Retinal pigment epithelial cell (primary cell): ENCODE measurements at regions not wholly inside any gene's neighbourhood (a gene's known extent, or its start where the extent isn't known, plus 50 kb on each side); places are given as distances from the start of the nearest gene placed in this dataset.

ENCODE experiments used
- DNase-seq: peaks from one replicate; pipeline ENCODE4 v3.0.0-alpha.2; 2010; ENCODE audit warnings: low read depth
- H3K4me3 ChIP-seq: 2 replicates; pipeline ENCODE4 v1.5.1; 2011; ENCODE audit warnings: mild to moderate bottlenecking, low read length, control low read depth, moderate library complexity
- TF ChIP-seq, protein P1 (sequence below): conservative IDR thresholded peaks from 2 replicates; pipeline ENCODE4 v1.5.1; 2011; ENCODE audit warnings: low read depth, low read length, control low read depth, inconsistent platforms

DNA sequence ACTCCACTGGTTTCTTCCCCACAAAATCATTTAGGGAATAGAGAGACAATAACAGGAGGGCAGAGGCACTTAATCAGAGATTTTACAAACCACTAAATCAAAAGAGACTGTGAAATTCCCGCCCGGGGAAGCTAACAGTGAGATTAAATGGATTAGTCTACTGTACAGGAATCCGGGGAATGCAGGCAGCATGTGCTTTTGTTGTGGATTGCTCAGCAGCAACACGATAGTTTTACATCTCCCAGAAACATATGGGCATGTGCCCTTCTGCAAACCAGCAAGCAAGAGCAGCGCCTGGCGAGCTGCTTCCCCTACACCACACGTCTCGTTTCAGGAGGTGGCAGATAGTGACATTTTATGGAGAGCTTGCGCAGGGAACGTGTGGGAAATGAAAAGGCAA lies 382.3 kb downstream of the CD83 start:
- DNase-seq = peak; percentile 92
- H3K4me3 ChIP-seq = no peak overlapping the region
- TF ChIP-seq, protein P1, sequence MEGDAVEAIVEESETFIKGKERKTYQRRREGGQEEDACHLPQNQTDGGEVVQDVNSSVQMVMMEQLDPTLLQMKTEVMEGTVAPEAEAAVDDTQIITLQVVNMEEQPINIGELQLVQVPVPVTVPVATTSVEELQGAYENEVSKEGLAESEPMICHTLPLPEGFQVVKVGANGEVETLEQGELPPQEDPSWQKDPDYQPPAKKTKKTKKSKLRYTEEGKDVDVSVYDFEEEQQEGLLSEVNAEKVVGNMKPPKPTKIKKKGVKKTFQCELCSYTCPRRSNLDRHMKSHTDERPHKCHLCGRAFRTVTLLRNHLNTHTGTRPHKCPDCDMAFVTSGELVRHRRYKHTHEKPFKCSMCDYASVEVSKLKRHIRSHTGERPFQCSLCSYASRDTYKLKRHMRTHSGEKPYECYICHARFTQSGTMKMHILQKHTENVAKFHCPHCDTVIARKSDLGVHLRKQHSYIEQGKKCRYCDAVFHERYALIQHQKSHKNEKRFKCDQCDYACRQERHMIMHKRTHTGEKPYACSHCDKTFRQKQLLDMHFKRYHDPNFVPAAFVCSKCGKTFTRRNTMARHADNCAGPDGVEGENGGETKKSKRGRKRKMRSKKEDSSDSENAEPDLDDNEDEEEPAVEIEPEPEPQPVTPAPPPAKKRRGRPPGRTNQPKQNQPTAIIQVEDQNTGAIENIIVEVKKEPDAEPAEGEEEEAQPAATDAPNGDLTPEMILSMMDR = peak; percentile 3

DNA sequence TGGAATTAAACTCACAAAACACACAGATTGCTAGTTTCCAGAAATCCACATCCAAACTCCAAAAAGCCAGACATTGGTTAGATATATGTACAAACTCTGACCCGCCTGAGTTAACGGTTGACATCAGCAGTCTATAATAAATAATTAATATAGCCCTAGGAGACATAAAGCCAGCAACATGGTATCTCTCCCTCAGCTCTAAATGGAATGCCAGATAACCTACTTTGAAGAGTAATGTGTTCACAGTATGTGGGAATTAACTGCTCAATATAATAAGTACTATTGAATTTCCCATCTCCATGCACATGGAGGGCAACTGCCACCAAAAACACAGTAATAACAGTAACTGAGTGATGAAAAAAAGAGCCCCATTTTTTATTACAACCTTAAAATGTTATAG lies 383.2 kb downstream of the CD83 start:
- H3K4me3 ChIP-seq = no peak overlapping the region
- TF ChIP-seq, protein P1 = no peak
- DNase-seq = no peak

DNA sequence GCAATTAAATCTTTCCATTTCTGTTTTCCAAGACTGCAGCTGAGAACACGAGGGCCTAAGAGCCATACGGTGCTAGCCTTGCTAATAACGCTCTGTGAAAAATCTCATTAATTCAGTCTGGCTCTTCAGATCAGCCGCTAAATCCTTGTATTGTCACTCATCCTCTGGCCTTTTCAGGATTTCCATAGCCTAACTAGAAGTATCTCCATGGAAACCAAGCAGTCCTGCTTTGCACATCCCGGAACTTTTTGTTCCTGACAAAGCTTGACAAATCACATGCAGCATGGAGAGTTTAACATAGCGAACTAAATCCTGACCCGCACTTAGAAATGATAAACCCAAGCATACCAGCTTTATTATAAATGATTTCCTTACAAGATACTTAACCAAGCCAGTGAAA lies 383.7 kb downstream of the CD83 start:
- no peak overlapping the region for H3K4me3 ChIP-seq
- TF ChIP-seq, protein P1 = no peak
- DNase-seq = peak; percentile 64

- TF ChIP-seq, protein P1 = no peak
- DNase-seq = no peak
These were observed 384.3 kb downstream of the CD83 start for GRCh38 chr6:14501914-14502313.

DNA sequence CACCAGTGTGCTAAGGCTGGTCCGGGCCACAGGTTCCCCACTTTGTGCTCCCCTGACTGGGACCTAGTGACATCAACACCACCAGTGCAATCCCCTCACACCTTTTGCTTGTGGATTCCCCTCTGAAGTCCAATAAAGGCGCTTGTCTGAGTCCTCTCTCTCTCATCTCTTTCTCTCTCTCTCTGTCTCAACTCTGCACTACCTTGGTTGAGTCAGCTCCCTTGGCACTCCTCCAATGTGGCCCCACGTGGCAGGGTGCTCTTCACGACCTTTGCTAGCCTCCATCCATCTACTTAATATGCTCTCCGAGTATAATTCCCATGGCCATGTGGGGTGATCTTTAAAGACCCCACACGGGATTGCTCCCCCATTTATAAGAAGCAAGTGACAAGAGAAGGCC lies 385.0 kb downstream of the CD83 start:
- TF ChIP-seq, protein P1 = no peak
- no peak overlapping the region for H3K4me3 ChIP-seq
- no peak for DNase-seq

More at GRCh38 chr6:14501914-14502313, 384.3 kb downstream of the CD83 start:
- no peak overlapping the region for H3K4me3 ChIP-seq

- no peak for DNase-seq
- TF ChIP-seq, protein P1 = no peak
These were observed 387.8 kb downstream of the CD83 start for GRCh38 chr6:14505401-14505800.

DNA sequence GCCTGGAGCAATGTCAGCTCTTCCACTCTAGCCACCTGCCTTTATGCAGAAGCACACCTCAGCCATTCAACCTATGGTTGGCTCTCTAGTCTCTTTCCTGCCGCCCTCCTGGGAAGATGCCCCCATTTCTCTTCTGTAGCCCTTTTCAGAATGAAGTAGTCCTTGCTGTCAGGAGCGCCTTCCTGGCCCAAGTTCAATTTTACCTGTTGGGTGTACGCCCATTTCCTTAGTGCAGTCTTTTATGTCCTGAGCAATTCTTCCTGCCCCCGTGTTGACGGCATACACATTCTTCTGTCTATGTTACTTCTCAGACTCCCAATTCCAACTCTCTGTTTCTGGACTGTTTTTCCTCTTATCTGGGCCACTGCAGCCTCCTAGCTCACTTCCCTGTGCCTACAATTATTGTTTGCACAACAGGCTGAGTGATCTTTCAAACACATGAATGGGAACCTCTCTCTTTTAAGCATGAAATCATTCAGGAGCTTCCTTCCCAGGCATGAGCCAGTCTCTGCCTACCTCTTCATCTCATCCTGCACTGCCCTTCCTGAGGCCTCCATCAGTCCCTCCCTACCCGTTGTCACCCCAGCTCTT lies 389.2 kb downstream of the CD83 start:
- H3K4me3 ChIP-seq = no peak overlapping the region
- no peak for DNase-seq
- TF ChIP-seq, protein P1 = no peak

More at GRCh38 chr6:14505401-14505800, 387.8 kb downstream of the CD83 start:
- no peak overlapping the region for H3K4me3 ChIP-seq
